ENCODE measurements at regions not wholly inside any gene's neighbourhood (a gene's known extent, or its start where the extent isn't known, plus 50 kb on each side); places are given as distances from the start of the nearest gene placed in this dataset.
"Not testable (repeated sequence)": the region's sequence is repeated elsewhere in the genome, so short reads cannot be mapped to it uniquely, and the experiment has no call there.

DNA sequence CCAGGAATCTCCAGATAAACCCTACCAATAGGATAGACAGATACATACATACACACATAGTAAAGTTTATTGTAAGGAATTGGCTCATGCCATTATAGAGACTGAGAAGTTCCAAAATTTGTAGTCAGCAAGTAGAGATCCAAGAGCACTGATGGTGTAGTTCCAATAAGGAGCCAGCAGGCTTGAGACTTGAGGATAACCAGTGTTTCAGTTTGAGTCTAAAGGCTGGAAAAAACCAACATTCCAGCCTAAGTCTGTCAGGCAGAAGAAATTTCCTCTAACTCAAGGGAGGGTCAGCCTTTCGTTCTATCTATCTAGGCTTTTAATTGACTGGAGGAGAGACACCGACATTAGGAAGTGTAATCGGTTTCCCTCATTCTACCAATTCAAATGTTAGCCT is 110.2 kb upstream of the TSHZ3 start:
- no peak for DNase-seq (ENCODE audit: low read depth)
- TF ChIP-seq, protein P1, sequence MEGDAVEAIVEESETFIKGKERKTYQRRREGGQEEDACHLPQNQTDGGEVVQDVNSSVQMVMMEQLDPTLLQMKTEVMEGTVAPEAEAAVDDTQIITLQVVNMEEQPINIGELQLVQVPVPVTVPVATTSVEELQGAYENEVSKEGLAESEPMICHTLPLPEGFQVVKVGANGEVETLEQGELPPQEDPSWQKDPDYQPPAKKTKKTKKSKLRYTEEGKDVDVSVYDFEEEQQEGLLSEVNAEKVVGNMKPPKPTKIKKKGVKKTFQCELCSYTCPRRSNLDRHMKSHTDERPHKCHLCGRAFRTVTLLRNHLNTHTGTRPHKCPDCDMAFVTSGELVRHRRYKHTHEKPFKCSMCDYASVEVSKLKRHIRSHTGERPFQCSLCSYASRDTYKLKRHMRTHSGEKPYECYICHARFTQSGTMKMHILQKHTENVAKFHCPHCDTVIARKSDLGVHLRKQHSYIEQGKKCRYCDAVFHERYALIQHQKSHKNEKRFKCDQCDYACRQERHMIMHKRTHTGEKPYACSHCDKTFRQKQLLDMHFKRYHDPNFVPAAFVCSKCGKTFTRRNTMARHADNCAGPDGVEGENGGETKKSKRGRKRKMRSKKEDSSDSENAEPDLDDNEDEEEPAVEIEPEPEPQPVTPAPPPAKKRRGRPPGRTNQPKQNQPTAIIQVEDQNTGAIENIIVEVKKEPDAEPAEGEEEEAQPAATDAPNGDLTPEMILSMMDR (IDR thresholded peaks at IDR 0.05; ENCODE audit: control insufficient read depth, insufficient read depth, low read depth, low read length, missing control alignments) = no peak

GRCh38 chr19:31461814-31462539 is 112.7 kb upstream of the TSHZ3 start:
- H3K4me3 ChIP-seq (ENCODE audit: control insufficient read depth, low read depth, low read length) = no peak overlapping the region
- DNase-seq (ENCODE audit: low read depth) = peak; percentile 2
- TF ChIP-seq, protein P1 (IDR thresholded peaks at IDR 0.05; ENCODE audit: control insufficient read depth, insufficient read depth, low read depth, low read length, missing control alignments) = peak; percentile 15

More for the DNA sequence above, 110.2 kb upstream of the TSHZ3 start:
- no peak overlapping the region for H3K4me3 ChIP-seq (ENCODE audit: control insufficient read depth, low read depth, low read length)

- TF ChIP-seq, protein P1 (IDR thresholded peaks at IDR 0.05; ENCODE audit: control insufficient read depth, insufficient read depth, low read depth, low read length, missing control alignments) = no peak
Measured at GRCh38 chr19:31470229-31470939, 121.1 kb upstream of the TSHZ3 start.

DNA sequence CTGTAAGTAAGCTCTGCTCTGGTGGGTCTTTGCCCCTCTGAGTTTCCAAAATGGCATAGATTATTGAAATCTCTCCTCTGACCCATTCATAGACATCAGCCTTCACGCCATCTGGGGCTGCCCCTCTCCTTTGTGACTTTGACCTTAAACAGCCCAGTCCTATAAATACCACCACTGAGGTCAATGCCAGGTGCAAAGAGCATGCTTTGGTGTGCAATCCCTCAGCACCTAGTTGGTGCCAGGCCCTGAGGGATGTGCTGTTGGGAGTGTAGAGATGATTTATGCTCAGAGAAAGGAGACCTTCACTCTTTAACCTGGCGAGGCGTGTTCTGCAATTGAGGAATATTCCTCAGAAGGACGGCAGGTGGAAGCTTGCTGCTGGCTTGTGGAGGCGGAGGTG is 121.7 kb upstream of the TSHZ3 start:
- no peak for DNase-seq (ENCODE audit: low read depth)
- TF ChIP-seq, protein P1 (IDR thresholded peaks at IDR 0.05; ENCODE audit: control insufficient read depth, insufficient read depth, low read depth, low read length, missing control alignments) = no peak
- no peak overlapping the region for H3K4me3 ChIP-seq (ENCODE audit: control insufficient read depth, low read depth, low read length)

More at GRCh38 chr19:31470229-31470939, 121.1 kb upstream of the TSHZ3 start:
- no peak overlapping the region for H3K4me3 ChIP-seq (ENCODE audit: control insufficient read depth, low read depth, low read length)
- DNase-seq (ENCODE audit: low read depth) = no peak

GRCh38 chr19:31478241-31478640 is 129.0 kb upstream of the TSHZ3 start:
- no peak overlapping the region for H3K4me3 ChIP-seq (ENCODE audit: control insufficient read depth, low read depth, low read length)
- TF ChIP-seq, protein P1 (IDR thresholded peaks at IDR 0.05; ENCODE audit: control insufficient read depth, insufficient read depth, low read depth, low read length, missing control alignments) = no peak
- DNase-seq (ENCODE audit: low read depth) = no peak

GRCh38 chr19:31483226-31483857 is 134.1 kb upstream of the TSHZ3 start:
- H3K4me3 ChIP-seq (ENCODE audit: control insufficient read depth, low read depth, low read length) = no peak overlapping the region
- TF ChIP-seq, protein P1 (IDR thresholded peaks at IDR 0.05; ENCODE audit: control insufficient read depth, insufficient read depth, low read depth, low read length, missing control alignments) = no peak
- no peak for DNase-seq (ENCODE audit: low read depth)

GRCh38 chr19:31484858-31485410 is 135.7 kb upstream of the TSHZ3 start:
- DNase-seq (ENCODE audit: low read depth); H3K4me3 ChIP-seq (ENCODE audit: control insufficient read depth, low read depth, low read length): not testable (repeated sequence)

All from AG09309 (cell line).